Activated CD8-positive, alpha-beta memory T cell treated with anti-CD3 and anti-CD28 coated beads, Interleukin-2, amount 50 U/mL, for 24 hours (primary cell): ENCODE measurements at regions not wholly inside any gene's neighbourhood (a gene's known extent, or its start where the extent isn't known, plus 50 kb on each side); places are given as distances from the start of the nearest gene placed in this dataset.
"Not testable (repeated sequence)": the region's sequence is repeated elsewhere in the genome, so short reads cannot be mapped to it uniquely, and the experiment has no call there.

Experiments
- DNase-seq: peaks from one replicate; pipeline ENCODE4 v3.0.0-alpha.2; 2020; ENCODE audit errors: extremely low read depth

- DNase-seq: not testable (repeated sequence)
These were observed 171.8 kb downstream of the NPIPB11 start for GRCh38 chr16:29234536-29235275.

GRCh38 chr16:29233705-29234404, 172.7 kb downstream of the NPIPB11 start:
- not testable (repeated sequence) for DNase-seq

- no peak for DNase-seq
These were observed 173.5 kb downstream of the NPIPB11 start for GRCh38 chr16:29232811-29233704.

- DNase-seq: not testable (repeated sequence)
These were observed 174.3 kb downstream of the NPIPB11 start for GRCh38 chr16:29232160-29232705.

DNA sequence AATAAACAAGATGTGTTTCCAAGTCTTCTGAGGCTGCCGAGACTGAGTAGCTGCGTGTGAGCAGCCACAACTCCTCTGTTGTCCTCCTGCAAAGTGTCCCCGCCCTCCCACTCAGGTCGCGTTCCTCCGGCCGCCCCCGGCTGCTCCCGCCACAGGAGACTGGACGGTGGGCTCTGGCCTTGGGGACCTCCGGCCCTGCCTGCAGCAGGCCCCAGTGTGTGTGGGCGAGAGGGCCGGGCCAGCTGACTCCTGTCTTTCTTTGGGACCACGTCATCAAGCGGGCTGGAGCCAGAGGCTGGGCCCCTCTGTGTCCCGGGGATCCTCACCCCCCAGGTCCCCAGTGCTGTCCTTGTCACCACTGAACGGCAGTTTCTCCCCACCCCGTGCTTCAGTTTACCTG, 175.3 kb downstream of the NPIPB11 start:
- DNase-seq: no peak

DNA sequence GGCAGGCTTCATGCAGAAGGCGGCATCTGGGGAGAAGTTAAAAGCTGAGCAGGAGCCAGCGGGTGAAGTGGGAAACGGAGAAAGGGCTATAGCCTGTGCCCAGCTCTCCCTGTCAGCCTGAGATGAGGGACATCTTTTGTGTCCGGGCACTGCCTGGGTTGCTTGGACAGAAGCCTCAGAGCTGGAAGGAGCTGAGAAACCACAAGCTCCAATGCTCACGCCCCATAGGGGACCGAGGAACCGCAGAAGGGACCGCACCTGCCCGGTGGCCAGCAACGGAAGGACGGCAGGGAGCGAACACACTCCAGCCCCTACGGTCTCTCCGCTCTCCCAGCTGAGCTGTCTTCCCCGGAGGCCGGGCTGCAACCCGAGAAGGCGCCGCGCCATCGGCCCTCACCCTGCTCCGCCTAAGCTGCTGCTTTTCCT, 175.8 kb downstream of the NPIPB11 start:
- no peak for DNase-seq

GRCh38 chr16:29230006-29230668, 176.4 kb downstream of the NPIPB11 start:
- DNase-seq: not testable (repeated sequence)

- DNase-seq: not testable (repeated sequence)
These were observed 176.9 kb downstream of the NPIPB11 start for GRCh38 chr16:29229616-29230005.

GRCh38 chr16:29228664-29229611, 177.6 kb downstream of the NPIPB11 start:
- not testable (repeated sequence) for DNase-seq

DNA sequence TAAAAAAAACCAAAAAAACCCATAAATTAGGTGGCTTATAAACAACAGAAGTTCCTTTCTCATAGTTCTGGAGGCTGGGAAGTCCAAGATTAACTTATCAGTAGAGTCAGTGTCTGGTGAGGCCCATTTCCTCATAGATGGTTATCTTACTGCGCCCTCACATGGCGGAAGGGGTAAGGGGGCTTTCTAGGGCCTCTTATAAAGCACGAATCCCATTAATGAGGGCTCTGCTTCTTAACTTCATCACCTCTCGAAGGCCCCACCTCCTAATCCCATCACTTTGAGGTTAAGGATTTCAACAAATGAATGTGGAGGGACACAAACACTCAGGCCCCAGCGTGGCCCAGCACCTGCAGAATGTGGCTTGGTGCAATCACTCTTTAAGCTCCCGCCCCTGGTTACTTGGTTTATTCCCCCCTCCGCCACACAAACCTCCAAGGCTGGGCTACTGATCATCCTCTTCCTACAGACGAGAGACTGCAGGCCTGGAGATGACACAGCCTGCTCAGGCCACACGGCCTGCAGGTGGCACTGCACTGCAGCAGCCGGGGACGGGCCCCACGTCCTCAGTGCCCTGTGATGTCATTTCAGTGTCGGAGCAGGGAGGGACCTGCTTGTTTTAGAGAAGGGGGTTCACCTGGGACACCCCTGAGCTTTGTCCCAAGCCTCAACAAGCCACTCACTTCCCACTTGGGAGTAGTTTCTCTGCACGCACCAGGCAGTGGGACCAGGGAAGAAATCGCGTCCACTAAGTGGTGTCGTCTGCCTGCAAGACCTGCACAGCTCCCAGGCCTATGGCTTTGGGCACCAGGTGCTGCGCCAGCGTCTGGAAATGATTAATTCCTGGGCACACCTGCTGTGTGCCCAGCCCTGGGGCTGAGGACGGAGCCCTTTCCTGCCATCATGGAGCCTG, 178.5 kb downstream of the NPIPB11 start:
- DNase-seq: peak; percentile 10

GRCh38 chr16:29226782-29227181, 179.7 kb downstream of the NPIPB11 start:
- no peak for DNase-seq

GRCh38 chr16:29224675-29225074, 181.8 kb downstream of the NPIPB11 start:
- not testable (repeated sequence) for DNase-seq

DNA sequence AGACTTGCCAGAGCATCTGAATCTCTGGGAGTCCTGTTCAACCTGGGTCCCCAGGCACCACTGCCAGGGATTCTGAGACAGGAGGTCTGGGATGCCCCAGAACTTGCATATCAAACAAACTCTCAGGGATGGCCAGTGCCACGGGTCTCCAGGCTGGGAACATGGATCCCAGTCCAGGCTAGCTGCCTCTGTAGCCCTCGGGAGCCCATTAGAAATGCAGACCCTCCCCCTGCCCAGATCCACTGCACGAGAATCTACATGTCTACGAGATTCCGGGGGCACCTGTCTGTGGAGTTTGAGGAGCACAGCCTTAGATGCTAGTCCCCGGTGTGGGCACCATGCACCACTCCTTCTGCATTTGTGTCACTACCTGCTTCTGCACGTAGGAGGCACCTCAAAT, 183.9 kb downstream of the NPIPB11 start:
- DNase-seq: not testable (repeated sequence)

- not testable (repeated sequence) for DNase-seq
These were observed 184.5 kb downstream of the NPIPB11 start for GRCh38 chr16:29222008-29222407.

- DNase-seq: not testable (repeated sequence)
These were observed 185.1 kb downstream of the NPIPB11 start for GRCh38 chr16:29221281-29221955.

- not testable (repeated sequence) for DNase-seq
These were observed 185.8 kb downstream of the NPIPB11 start for GRCh38 chr16:29220647-29221191.

- DNase-seq: not testable (repeated sequence)
These were observed 186.4 kb downstream of the NPIPB11 start for GRCh38 chr16:29219966-29220646.
